GM21515 (cell line): ENCODE measurements at regions not wholly inside any gene's neighbourhood (a gene's known extent, or its start where the extent isn't known, plus 50 kb on each side); places are given as distances from the start of the nearest gene placed in this dataset.
A peak's percentile ranks its signal among the peaks of the same experiment; 100 is the strongest.
"Not testable (repeated sequence)": the region's sequence is repeated elsewhere in the genome, so short reads cannot be mapped to it uniquely, and the experiment has no call there.

Source experiments
- ATAC-seq: cut with Tn5 transposase; IDR thresholded peaks from one replicate; pipeline ENCODE4 v1.9.1; 2021; ENCODE audit not compliant: unreplicated experiment

DNA sequence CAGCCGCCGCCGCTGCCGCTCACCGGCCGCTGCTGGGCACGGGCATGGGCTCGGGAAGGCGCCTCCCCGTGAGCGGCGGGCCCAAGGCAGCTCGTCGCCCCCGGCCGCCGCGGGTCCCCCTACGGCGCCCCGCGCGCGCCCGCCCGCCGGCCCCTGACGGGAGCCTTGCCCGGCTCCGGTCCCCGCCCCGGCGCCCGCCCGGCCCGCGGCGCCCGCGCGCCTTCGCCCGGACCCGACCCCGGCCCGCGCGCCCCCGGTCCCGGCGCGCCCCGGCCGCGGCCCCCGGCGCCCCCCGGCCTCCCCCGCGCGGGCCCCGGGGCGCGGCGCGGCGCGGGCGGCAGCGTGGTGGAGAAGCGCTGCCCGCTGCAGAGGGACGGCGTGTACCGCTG, 177.7 kb downstream of the OR4M2 start:
- ATAC-seq, result no peak

DNA sequence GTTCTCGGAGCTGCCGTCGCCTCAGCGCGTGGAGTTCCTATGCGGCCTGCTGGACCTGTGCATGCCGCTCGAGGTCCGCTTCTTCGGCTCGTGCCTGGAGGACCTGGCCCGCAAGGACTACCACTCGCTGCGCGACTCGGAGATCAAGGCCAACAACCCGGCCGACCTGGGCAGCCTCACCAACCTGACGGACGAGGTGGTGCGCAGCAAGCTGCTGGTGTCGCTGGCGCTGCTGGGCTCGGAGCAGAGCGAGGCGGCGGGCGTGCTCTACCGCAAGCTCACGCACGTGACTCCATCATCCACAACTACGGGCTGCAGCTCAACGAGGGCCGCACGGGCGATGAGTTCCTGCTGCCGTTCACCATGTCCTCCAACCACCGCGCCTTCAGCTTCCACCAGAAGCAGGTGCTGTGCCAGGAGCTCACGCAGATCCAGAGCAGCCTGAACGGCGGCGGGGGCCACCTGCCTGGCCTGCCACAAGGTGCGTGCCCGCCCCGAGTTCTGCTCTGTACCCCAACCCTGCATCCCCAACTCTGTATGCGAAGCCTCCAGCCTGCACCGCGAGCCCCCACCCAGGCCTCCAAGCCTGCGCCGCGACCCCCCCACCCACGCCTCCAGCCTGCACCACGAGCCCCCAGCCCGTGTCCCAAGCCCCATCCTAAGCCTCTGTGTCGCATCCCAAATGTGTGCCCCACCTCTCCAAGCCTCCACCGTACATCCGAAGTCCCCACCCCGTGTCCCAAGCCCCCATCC, 178.2 kb downstream of the OR4M2 start:
- ATAC-seq, result no peak

DNA sequence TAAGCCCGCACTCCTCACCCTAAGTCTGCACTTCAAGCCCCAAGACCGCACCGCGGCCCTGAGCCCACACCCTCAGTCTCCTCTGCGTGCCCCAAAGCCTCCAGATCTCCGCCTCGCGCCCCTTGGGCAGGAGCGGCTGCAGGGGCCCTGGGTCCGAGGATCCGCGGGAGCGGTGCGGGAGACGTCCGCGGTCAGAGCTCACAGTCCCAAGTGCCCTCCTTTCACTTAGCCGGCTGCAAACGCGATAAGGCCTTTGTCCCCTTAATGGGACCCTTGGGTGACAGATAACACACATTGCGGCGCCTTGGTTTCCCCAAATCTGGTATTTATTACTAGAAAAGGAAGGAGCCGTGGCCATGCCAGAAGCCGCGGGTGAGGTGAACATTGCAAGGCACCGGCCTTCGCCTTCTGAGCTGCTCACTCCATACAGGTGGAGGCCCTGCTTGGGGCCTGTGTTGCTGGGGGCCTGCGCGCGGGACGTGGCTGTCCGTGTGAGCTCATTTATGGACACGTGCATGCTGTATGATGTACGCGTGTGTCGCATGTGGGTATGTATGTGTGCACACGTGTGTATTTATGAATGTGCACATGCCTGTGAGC, 178.9 kb downstream of the OR4M2 start:
- ATAC-seq, result not testable (repeated sequence)

GRCh38 chr15:22259881-22260421, 179.6 kb downstream of the OR4M2 start:
- no peak for ATAC-seq

GRCh38 chr15:22262613-22263020, 182.3 kb downstream of the OR4M2 start:
- ATAC-seq, result no peak

GRCh38 chr15:22263738-22264137, 183.4 kb downstream of the OR4M2 start:
- no peak for ATAC-seq

DNA sequence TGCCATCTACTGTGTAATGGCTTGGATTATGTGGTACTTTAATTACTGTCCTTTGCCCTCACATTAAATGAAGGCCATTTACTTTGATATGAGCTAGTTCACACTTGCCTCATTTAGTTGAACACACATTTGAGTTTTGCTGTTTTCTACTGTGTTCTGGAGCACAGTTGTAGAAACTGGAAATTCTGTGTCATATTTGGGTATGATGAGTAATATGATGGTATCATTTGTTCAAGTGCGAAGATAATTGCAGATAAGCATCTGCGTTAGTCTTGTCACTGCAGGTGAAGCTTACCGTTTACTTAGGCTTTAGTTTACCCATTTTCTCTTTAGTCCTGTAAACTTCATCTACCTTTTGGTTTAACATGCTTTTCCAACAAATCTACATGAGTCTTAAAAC, 183.9 kb downstream of the OR4M2 start:
- not testable (repeated sequence) for ATAC-seq

GRCh38 chr15:22265056-22265945, 185.0 kb downstream of the OR4M2 start:
- ATAC-seq, result no peak

- ATAC-seq, result no peak
Observed at GRCh38 chr15:22265970-22266369, 185.6 kb downstream of the OR4M2 start.

DNA sequence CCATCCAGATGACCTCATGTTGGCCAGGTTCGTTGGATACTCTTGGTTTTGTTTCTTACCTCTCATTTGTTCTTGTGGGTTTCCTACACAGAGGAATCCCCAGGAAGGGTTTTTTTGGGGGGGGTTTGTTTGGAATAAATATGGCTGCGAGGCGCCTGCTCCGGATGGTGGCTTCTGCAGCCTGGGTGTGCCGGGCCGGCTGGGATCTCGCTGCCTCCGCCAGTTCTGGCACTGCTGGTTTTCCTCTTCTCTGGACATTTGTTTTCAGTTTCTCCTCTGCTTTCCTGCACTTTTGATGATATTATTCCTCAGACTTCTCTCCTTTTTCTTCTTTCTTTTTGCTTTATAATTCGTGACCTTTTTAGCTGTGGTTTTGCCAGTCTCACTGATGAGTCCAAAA, 187.4 kb downstream of the OR4M2 start:
- no peak for ATAC-seq

- not testable (repeated sequence) for ATAC-seq
Observed at GRCh38 chr15:22268201-22268600, 187.9 kb downstream of the OR4M2 start.

DNA sequence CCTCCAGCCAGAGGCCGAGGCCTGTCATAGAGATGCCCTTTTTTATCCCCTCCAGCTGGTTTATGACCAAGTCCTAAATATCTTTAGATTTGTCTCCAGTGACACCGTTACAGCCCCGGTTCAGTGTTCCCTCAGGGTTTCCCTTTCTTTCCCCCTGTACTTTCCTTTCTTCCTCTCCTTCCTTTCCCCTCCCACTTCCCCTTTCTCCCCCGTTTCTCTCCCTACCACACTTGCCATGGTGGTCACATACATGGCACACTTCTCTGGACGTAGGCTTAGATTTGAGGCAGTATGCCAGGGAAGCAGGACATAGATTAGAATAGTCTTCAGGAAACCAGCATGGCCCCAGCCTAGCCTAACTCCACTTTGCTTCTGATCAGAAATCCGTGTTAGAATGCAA, 188.3 kb downstream of the OR4M2 start:
- not testable (repeated sequence) for ATAC-seq

- ATAC-seq, result not testable (repeated sequence)
Observed at GRCh38 chr15:22272286-22273160, 186.2 kb upstream of the GOLGA6L22 start.

DNA sequence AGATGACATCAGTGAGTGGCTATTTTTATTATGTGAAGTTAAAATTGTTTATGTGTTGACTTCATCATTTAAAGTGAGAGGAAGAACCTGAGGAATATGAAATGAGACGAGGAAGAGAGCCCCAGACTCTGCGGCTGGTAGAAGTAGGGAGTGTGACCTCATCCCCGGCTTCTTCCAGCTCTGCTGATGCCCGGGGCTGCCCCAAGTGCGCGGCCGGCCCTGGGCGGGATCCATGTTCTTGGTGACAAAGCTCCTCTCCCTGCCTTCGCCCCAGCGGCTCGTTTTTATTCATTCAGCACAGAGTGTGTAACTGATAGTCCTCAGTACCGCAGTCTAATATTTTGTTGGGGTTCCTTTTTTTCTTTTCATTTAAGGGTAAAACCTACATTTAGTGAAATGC, 185.5 kb upstream of the GOLGA6L22 start:
- ATAC-seq, result not testable (repeated sequence)

- not testable (repeated sequence) for ATAC-seq
Observed at GRCh38 chr15:22274376-22274775, 184.3 kb upstream of the GOLGA6L22 start.

DNA sequence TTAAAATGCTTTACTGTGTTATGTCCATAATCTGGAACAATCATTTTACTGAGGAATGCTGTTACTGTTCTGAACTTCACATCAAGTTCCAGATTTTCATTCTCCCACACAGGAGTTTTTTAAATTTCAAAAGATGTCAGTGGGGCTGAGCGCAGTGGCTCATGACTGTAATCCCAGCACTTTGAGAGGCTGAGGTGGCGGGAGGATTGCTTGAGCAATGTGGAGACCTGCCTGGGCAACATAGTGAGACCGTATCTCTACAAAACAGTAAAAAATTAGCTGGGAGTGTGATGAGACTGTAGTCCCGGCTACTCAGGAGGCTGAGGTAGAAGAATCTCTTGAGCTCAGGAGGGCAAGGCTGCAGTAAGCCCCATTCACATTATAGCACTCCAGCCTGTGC, 177.9 kb upstream of the GOLGA6L22 start:
- ATAC-seq, result not testable (repeated sequence)

DNA sequence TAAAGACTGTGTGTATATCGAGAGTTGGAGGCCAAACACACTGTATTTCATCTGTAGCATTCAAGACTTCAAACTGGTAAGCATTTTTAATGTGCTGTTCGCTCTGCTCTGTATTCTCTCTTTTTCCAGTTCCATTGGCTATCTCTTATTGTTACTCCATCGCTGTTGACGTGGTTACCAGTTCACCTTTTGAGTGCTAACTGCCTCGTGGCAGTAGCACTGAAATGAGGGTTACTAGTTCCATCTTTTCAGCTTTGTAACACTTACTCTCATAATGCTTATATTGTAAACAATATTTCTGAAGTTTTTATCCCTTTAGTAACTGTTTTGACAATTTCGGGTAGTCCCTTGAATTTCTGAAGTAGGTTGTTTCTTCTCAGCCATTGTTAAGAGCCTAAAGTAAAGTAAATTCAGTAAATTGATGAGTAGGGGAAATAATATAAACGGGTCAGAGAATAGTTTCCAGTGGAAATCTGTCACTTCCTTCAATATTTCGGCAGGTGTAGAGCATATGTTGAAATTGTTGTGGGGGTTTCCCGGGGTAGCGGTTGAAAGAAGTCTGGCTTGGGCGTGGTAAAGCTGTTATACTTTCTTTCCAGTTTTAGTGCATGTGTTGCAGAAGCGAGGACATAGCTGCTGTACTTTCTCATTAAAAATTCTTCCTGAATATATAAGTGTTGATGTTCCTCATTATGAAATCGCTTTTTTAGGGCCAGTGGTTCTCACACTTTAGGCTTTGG, 175.7 kb upstream of the GOLGA6L22 start:
- peak; percentile 56 for ATAC-seq

GRCh38 chr15:22284795-22285420, 173.8 kb upstream of the GOLGA6L22 start:
- ATAC-seq, result not testable (repeated sequence)

GRCh38 chr15:22291054-22291453, 167.6 kb upstream of the GOLGA6L22 start:
- ATAC-seq, result not testable (repeated sequence)
